Bronchial epithelial cell (primary cell): ENCODE measurements at regions not wholly inside any gene's neighbourhood (a gene's known extent, or its start where the extent isn't known, plus 50 kb on each side); places are given as distances from the start of the nearest gene placed in this dataset.

ENCODE experiments used
- DNase-seq: peaks from one replicate; pipeline ENCODE4 v3.0.0-alpha.2; 2010; ENCODE audit warnings: low read depth
- FAIRE-seq: peaks from 2 replicates; lab custom pipeline; 2011; peaks lifted over from hg19 to GRCh38; lab: Jason Lieb, UNC
- H3K27me3 ChIP-seq: 2 replicates; pipeline ENCODE4 v1.5.1; 2011; ENCODE audit warnings: low read length; ENCODE audit not compliant: control insufficient read depth, insufficient read depth
- H3K36me3 ChIP-seq: 2 replicates; pipeline ENCODE4 v1.5.1; 2011; ENCODE audit warnings: low read length; ENCODE audit not compliant: control insufficient read depth, insufficient read depth
- H3K4me3 ChIP-seq: 2 replicates; pipeline ENCODE4 v1.5.1; 2011; ENCODE audit warnings: mild to moderate bottlenecking, low read depth, low read length, control low read depth
- TF ChIP-seq, protein P1 (sequence below): IDR thresholded peaks from 2 replicates; pipeline ENCODE4 v1.5.1; 2011; ENCODE audit warnings: mild to moderate bottlenecking, moderate library complexity, low read length, control low read depth, inconsistent platforms; ENCODE audit not compliant: insufficient read depth, severe bottlenecking

DNA sequence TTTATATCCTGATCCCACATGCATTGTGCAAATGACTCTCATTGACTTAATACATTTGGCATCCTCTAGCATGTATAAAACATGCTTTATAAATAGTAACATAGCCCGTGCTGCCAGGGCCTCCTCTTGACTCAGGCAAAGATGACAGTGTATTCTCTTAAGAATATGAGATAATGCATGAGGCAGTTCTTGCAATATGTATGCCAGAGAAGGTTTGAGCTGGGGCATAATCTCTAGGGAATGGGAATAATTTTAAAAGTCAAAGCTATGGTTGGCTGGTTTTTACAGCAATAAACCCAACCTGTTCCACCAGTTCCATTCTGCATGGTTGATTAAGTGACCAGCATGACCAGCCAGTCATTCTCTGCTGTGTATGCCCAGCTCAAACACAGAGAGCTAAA lies 179.0 kb upstream of the PFN2 start:
- DNase-seq (peak; percentile 87), FAIRE-seq (no peak)
- Histone ChIP-seq H3K36me3 (no peaks in the 10 kb centered on the region), H3K4me3 (no peak overlapping the region), H3K27me3 (no peaks in the 10 kb centered on the region)
- TF ChIP-seq, protein P1, sequence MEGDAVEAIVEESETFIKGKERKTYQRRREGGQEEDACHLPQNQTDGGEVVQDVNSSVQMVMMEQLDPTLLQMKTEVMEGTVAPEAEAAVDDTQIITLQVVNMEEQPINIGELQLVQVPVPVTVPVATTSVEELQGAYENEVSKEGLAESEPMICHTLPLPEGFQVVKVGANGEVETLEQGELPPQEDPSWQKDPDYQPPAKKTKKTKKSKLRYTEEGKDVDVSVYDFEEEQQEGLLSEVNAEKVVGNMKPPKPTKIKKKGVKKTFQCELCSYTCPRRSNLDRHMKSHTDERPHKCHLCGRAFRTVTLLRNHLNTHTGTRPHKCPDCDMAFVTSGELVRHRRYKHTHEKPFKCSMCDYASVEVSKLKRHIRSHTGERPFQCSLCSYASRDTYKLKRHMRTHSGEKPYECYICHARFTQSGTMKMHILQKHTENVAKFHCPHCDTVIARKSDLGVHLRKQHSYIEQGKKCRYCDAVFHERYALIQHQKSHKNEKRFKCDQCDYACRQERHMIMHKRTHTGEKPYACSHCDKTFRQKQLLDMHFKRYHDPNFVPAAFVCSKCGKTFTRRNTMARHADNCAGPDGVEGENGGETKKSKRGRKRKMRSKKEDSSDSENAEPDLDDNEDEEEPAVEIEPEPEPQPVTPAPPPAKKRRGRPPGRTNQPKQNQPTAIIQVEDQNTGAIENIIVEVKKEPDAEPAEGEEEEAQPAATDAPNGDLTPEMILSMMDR, result no peak

- TF ChIP-seq, protein P1, result no peak
- no peaks in the 10 kb centered on the region for H3K36me3 ChIP-seq
- FAIRE-seq (no peak), DNase-seq (no peak)
- H3K27me3 ChIP-seq, result no peaks in the 10 kb centered on the region
- H3K4me3 ChIP-seq, result no peak overlapping the region
These were observed 177.5 kb upstream of the PFN2 start for GRCh38 chr3:150148227-150148626.

GRCh38 chr3:150147776-150148175 lies 177.1 kb upstream of the PFN2 start:
- TF ChIP-seq, protein P1, result no peak
- H3K36me3 ChIP-seq, result no peaks in the 10 kb centered on the region
- DNase-seq (peak; percentile 77), FAIRE-seq (no peak)
- H3K4me3 ChIP-seq, result no peak overlapping the region
- H3K27me3 ChIP-seq, result no peaks in the 10 kb centered on the region

GRCh38 chr3:150146991-150147761 lies 176.5 kb upstream of the PFN2 start:
- Histone ChIP-seq H3K36me3 (no peaks in the 10 kb centered on the region), H3K4me3 (no peak overlapping the region), H3K27me3 (no peaks in the 10 kb centered on the region)
- TF ChIP-seq, protein P1, result no peak
- peak; percentile 47 for FAIRE-seq
- DNase-seq, result peak; percentile 94

DNA sequence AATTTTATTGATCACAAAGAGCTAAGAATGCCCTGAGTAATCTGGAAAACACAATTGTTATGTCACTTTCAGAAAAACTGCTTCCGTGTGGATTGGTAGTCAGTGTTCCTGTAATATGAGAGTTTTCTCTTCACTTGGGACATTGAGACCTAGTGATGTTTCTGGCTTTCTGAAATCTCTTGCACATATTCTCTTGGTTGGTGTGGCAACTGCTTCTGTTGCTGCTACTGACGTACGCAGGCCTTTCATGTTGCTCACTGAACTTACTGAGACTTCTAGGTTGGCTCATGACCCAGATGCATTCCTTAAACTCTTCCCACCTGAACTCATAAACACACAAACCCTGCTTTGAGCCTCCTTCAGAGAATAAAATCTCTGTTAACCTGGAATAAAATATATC lies 175.0 kb upstream of the PFN2 start:
- FAIRE-seq, result no peak
- H3K4me3 ChIP-seq, result no peak overlapping the region
- no peaks in the 10 kb centered on the region for H3K36me3 ChIP-seq
- H3K27me3 ChIP-seq, result no peaks in the 10 kb centered on the region
- TF ChIP-seq, protein P1, result no peak
- DNase-seq, result peak; percentile 35
